Retinal pigment epithelial cell (primary cell): ENCODE measurements at regions not wholly inside any gene's neighbourhood (a gene's known extent, or its start where the extent isn't known, plus 50 kb on each side); places are given as distances from the start of the nearest gene placed in this dataset.

Experiments used
- DNase-seq: peaks from one replicate; pipeline ENCODE4 v3.0.0-alpha.2; 2010; ENCODE audit warnings: low read depth
- H3K4me3 ChIP-seq: 2 replicates; pipeline ENCODE4 v1.5.1; 2011; ENCODE audit warnings: mild to moderate bottlenecking, low read length, control low read depth, moderate library complexity
- TF ChIP-seq, protein P1 (sequence below): conservative IDR thresholded peaks from 2 replicates; pipeline ENCODE4 v1.5.1; 2011; ENCODE audit warnings: low read depth, low read length, control low read depth, inconsistent platforms

DNA sequence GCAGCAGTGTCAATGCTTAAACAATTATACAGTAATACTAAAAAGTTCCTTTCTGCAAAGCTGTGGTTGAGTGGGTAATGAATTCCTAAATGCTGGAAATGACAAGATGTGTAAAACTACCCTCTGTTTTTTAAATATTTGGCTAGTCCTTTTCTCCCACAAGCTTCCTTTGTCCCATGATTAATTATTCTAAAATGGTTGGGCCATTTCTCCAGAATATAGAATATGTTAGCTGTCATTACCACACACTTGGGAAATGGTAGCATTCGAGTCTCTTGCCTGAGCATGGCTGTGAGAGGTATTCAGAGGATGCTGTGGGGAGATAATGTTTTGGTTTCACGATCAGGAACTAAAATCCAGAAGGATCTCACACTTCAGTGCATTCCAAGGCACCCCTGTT lies 1185.8 kb downstream of the UQCRFS1 start:
- TF ChIP-seq, protein P1, sequence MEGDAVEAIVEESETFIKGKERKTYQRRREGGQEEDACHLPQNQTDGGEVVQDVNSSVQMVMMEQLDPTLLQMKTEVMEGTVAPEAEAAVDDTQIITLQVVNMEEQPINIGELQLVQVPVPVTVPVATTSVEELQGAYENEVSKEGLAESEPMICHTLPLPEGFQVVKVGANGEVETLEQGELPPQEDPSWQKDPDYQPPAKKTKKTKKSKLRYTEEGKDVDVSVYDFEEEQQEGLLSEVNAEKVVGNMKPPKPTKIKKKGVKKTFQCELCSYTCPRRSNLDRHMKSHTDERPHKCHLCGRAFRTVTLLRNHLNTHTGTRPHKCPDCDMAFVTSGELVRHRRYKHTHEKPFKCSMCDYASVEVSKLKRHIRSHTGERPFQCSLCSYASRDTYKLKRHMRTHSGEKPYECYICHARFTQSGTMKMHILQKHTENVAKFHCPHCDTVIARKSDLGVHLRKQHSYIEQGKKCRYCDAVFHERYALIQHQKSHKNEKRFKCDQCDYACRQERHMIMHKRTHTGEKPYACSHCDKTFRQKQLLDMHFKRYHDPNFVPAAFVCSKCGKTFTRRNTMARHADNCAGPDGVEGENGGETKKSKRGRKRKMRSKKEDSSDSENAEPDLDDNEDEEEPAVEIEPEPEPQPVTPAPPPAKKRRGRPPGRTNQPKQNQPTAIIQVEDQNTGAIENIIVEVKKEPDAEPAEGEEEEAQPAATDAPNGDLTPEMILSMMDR: no peak
- H3K4me3 ChIP-seq: no peak overlapping the region
- no peak for DNase-seq

DNA sequence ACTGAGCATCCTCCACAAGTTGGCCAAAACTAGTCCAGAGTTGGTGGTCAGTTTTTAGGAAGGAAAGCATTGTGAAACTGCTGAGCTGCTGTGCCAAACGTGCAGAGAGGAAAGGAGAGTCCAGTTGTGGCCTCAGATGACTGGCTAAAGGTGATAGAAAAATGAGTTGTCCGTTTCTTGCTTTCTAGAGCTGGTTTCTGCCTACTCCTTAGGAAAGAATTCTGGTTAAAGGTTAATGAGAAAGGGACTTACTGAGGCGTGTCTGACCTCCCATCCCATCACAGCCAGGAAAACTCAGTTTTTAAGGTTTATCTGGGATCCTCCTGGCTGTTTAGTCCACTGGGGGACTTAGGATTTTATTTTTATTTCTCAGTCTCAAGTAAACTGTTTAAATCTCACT lies 1186.3 kb downstream of the UQCRFS1 start:
- TF ChIP-seq, protein P1: no peak
- DNase-seq: no peak

DNA sequence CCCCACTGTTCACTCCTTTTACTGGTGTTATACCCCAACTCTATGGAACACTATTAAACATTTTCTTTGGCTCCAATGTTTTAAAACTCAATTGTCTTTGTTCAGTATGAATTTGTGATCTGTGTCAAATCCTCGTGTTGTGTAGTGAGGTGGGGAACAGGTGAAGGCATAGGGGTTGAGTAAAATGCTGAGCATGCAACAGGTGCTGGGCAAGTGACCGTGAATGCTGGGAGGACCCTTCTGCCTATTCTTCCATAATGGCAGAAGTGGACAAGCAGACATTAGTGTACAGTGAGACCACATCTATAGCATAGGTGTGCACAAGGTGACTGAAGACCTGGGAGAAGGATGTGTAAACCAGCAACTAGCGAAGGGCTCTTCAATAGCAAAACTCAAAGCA lies 1188.0 kb downstream of the UQCRFS1 start:
- no peak for DNase-seq
- H3K4me3 ChIP-seq: no peak overlapping the region
- TF ChIP-seq, protein P1: no peak

More for the DNA sequence above, 1186.3 kb downstream of the UQCRFS1 start:
- H3K4me3 ChIP-seq: no peak overlapping the region

DNA sequence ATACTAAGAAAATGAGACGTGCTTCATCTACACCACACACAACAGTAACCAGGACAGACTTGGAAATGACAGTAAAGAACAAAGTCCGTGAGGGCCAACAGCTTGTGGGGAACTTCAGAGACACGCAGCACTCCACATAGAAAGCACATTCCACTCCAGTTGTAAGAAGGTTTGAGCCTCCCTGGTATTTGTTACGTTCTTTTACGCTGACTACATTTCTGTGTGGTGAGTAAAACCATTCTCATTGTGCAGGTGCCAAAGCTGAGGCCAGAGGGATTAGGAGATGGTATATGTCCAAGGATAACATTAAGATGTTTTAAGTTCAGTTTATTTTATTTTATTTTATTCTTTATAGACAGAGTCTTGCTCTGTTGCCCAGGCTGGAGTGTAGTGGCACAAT lies 1189.9 kb downstream of the UQCRFS1 start:
- DNase-seq: peak; percentile 75
- H3K4me3 ChIP-seq: no peak overlapping the region
- TF ChIP-seq, protein P1: no peak

DNA sequence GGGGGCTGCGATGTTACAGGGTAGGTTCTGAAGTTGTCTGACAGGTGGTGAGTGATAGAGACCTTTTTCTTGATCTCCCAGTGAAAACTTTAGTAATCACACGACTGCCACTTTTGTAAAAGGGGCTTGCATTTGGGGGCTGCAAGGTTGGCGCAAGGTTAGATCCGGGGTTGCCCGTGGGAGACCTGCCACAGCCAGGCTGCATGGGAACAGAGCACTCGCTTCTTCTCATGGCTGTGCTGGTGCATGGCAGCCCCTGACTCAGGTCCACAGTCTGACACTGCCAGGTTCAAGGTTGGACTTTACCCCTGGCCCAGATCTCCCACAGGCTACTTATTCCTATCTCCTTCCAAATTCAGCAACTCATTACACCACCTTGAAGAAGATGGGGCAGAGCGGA lies 1190.4 kb downstream of the UQCRFS1 start:
- TF ChIP-seq, protein P1: no peak
- H3K4me3 ChIP-seq: no peak overlapping the region
- DNase-seq: no peak

DNA sequence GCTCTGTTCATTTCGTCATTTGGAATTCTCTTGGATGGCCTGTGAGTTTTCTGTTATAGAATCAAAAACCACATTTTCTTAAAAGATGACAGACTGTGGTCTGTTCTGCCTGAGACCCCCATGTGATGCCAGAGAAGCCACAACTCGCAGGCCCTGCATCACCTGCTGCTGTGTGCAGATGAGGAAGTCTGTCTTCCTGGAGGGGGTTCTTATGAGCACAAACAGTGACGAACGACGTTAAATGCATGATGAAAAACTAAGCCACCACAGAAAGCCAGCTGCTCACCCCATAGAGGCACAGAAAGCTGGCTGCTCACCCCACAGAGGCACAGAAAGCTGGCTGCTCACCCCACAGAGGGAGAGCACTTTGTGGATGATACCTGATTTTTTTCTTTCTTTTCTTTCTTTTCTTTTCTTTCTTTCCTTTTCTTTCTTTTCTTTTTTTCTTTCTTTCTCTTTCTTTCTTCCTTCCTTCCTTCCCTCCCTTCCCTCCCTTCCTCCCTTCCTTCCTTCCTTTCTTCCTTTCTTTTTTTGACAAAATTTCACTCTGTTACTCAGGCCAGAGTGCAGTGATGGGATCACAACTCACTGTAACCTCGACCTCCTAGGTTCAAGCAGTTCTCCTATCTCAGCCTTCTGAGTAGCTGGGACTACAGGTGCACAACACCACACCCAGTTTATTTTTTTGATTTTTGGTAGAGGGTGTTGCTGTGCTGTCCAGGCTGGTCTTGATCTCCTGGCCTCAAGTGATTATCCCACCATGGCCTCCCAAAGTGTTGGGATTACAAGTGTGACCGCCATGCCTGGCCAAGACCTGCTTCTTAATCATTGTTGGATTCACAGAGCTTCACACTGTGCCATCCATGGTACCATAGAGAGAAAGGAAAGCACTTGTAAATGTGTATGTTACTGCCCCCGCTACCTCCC lies 1191.4 kb downstream of the UQCRFS1 start:
- H3K4me3 ChIP-seq: no peak overlapping the region
- TF ChIP-seq, protein P1: no peak
- DNase-seq: no peak
